Breast epithelium (tissue), 3 donors: ENCODE measurements at regions not wholly inside any gene's neighbourhood (a gene's known extent, or its start where the extent isn't known, plus 50 kb on each side); places are given as distances from the start of the nearest gene placed in this dataset.

Experiments
- POLR2AphosphoS5 ChIP-seq, 3 donors: sonication (generic); formaldehyde crosslinking; IDR thresholded peaks; one replicate each; pipeline ENCODE4 v1.6.1; 2017; ENCODE audit warnings: antibody characterized with exemption in 3 of 3
- TF ChIP-seq, protein P1 (sequence below), 3 donors: fragments of 450-650 bp; IDR thresholded peaks; one replicate each; pipeline ENCODE4 v1.5.1; 2016 to 2017; ENCODE audit warnings: antibody characterized with exemption in 3 of 3, mild to moderate bottlenecking in 3 of 3, moderate library complexity in 3 of 3

DNA sequence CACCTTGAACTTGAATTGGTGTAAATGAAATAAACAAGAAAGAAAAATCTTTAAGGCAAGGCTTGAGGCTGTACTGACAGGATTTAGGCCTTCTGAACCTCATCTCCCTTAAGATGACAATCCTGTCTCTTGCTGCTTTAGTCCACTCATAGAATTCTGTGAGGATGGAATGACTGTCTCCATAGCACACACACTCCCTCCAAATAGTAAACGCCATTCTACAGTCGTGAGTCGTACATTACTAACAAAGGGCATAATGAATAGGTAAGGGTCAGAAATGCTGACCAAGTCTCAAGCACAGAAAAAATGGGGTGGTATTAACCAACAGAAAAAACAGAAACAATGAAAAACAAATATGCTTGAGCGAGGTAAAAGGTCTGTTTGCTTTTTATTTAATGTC, 71.8 kb upstream of the SIMC1 start:
- TF ChIP-seq, protein P1, sequence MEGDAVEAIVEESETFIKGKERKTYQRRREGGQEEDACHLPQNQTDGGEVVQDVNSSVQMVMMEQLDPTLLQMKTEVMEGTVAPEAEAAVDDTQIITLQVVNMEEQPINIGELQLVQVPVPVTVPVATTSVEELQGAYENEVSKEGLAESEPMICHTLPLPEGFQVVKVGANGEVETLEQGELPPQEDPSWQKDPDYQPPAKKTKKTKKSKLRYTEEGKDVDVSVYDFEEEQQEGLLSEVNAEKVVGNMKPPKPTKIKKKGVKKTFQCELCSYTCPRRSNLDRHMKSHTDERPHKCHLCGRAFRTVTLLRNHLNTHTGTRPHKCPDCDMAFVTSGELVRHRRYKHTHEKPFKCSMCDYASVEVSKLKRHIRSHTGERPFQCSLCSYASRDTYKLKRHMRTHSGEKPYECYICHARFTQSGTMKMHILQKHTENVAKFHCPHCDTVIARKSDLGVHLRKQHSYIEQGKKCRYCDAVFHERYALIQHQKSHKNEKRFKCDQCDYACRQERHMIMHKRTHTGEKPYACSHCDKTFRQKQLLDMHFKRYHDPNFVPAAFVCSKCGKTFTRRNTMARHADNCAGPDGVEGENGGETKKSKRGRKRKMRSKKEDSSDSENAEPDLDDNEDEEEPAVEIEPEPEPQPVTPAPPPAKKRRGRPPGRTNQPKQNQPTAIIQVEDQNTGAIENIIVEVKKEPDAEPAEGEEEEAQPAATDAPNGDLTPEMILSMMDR (IDR thresholded peaks at IDR 0.05), result no peak
- TF ChIP-seq POLR2AphosphoS5 (IDR thresholded peaks at IDR 0.05), result no peak
